HG03280 (cell line): ENCODE measurements at regions not wholly inside any gene's neighbourhood (a gene's known extent, or its start where the extent isn't known, plus 50 kb on each side); places are given as distances from the start of the nearest gene placed in this dataset.

ENCODE experiments used
- ATAC-seq: cut with Tn5 transposase; IDR thresholded peaks from one replicate; pipeline ENCODE4 v1.9.1; 2021; ENCODE audit warnings: mild to moderate bottlenecking, moderate library complexity; ENCODE audit not compliant: unreplicated experiment

GRCh38 chr13:99652141-99652540 is 150.9 kb downstream of the TM9SF2 start:
- no peak for ATAC-seq

GRCh38 chr13:99651016-99651415 is 149.7 kb downstream of the TM9SF2 start:
- no peak for ATAC-seq

GRCh38 chr13:99650410-99650809 is 149.1 kb downstream of the TM9SF2 start:
- no peak for ATAC-seq

- no peak for ATAC-seq
These were observed 147.7 kb downstream of the TM9SF2 start for GRCh38 chr13:99648927-99649326.

- ATAC-seq = no peak
These were observed 146.9 kb downstream of the TM9SF2 start for GRCh38 chr13:99648066-99648665.

GRCh38 chr13:99647596-99647985 is 146.3 kb downstream of the TM9SF2 start:
- no peak for ATAC-seq

- ATAC-seq = no peak
These were observed 145.8 kb downstream of the TM9SF2 start for GRCh38 chr13:99646866-99647595.

GRCh38 chr13:99642841-99643240 is 141.6 kb downstream of the TM9SF2 start:
- ATAC-seq = no peak

- no peak for ATAC-seq
These were observed 140.7 kb downstream of the TM9SF2 start for GRCh38 chr13:99642006-99642405.

GRCh38 chr13:99640260-99640659 is 139.0 kb downstream of the TM9SF2 start:
- ATAC-seq = no peak

GRCh38 chr13:99639126-99639525 is 137.9 kb downstream of the TM9SF2 start:
- no peak for ATAC-seq

- no peak for ATAC-seq
These were observed 135.6 kb downstream of the TM9SF2 start for GRCh38 chr13:99636728-99637353.

- no peak for ATAC-seq
These were observed 135.0 kb downstream of the TM9SF2 start for GRCh38 chr13:99636306-99636705.

- ATAC-seq = no peak
These were observed 133.4 kb downstream of the TM9SF2 start for GRCh38 chr13:99634672-99635071.

GRCh38 chr13:99630269-99630898 is 129.1 kb downstream of the TM9SF2 start:
- no peak for ATAC-seq

- ATAC-seq = no peak
These were observed 128.4 kb downstream of the TM9SF2 start for GRCh38 chr13:99629641-99630040.

GRCh38 chr13:99628442-99628841 is 127.2 kb downstream of the TM9SF2 start:
- ATAC-seq = no peak

GRCh38 chr13:99626461-99627082 is 125.3 kb downstream of the TM9SF2 start:
- no peak for ATAC-seq

GRCh38 chr13:99624936-99625540 is 123.8 kb downstream of the TM9SF2 start:
- no peak for ATAC-seq

- ATAC-seq = no peak
These were observed 119.5 kb downstream of the TM9SF2 start for GRCh38 chr13:99620806-99621205.

- ATAC-seq = no peak
These were observed 117.9 kb downstream of the TM9SF2 start for GRCh38 chr13:99619207-99619606.
